Kidney (tissue), 13 donors: ENCODE measurements at regions not wholly inside any gene's neighbourhood (a gene's known extent, or its start where the extent isn't known, plus 50 kb on each side); places are given as distances from the start of the nearest gene placed in this dataset.
"Not testable (repeated sequence)": the region's sequence is repeated elsewhere in the genome, so short reads cannot be mapped to it uniquely, and the experiment has no call there.

ENCODE experiments used
- DNase-seq, 5 donors: peaks; one replicate each; pipeline ENCODE4 v3.0.0-alpha.2; 2013 to 2020
- FAIRE-seq: peaks from 2 replicates; lab custom pipeline; 2012; peaks lifted over from hg19 to GRCh38; lab: Jason Lieb, UNC
- H3K27ac ChIP-seq, 2 donors: one replicate each; pipeline ENCODE4 v1.7.0; 2013; ENCODE audit warnings: low read depth in 2 of 2, low read length in 2 of 2, inconsistent platforms in 1 of 2
- H3K27me3 ChIP-seq: one replicate; pipeline ENCODE4 v1.7.1; 2013; ENCODE audit warnings: low read length, inconsistent platforms; ENCODE audit not compliant: control insufficient read depth, insufficient read depth
- H3K36me3 ChIP-seq, 3 donors: one replicate each; pipeline versions ENCODE4 v1.7.0 to v1.7.1; 2013; ENCODE audit warnings: low read length in 3 of 3, control low read depth in 1 of 3, inconsistent platforms in 1 of 3; ENCODE audit not compliant: insufficient read depth in 3 of 3, control insufficient read depth in 2 of 3
- H3K4me1 ChIP-seq, 3 donors: one replicate each; pipeline versions ENCODE4 v1.7.0 to v1.7.1; 2013; ENCODE audit warnings: low read length in 3 of 3, inconsistent platforms in 1 of 3, low read depth in 1 of 3; ENCODE audit not compliant: control insufficient read depth in 2 of 3, insufficient read depth in 2 of 3
- H3K4me3 ChIP-seq, 3 donors: one replicate each; pipeline versions ENCODE4 v1.7.0 to v1.8.1; 2013; ENCODE audit warnings: low read length in 3 of 3, control low read depth in 1 of 3, inconsistent platforms in 1 of 3
- H3K9ac ChIP-seq, 3 donors: one replicate each; pipeline versions ENCODE4 v1.7.0 to v1.7.1; 2013; ENCODE audit warnings: low read length in 3 of 3, control low read depth in 1 of 3, inconsistent platforms in 1 of 3
- H3K9me3 ChIP-seq, 3 donors: one replicate each; pipeline versions ENCODE4 v1.7.0 to v1.7.1; 2013; ENCODE audit warnings: low read length in 3 of 3, control low read depth in 1 of 3, inconsistent platforms in 1 of 3; ENCODE audit not compliant: control insufficient read depth in 2 of 3, insufficient read depth in 1 of 3
- CTCF ChIP-seq: IDR thresholded peaks from 3 replicates; pipeline ENCODE4 v1.5.1; 2012; ENCODE audit warnings: mild to moderate bottlenecking, moderate library complexity, borderline replicate concordance; ENCODE audit not compliant: insufficient read depth; ENCODE audit errors: extremely low read depth
- intact Hi-C: fragments of 100-400 bp; cut with DNase I; formaldehyde crosslinking; loops from one replicate; pipeline ENCODE4 v1.11.1; 2022
- donor health status: control.
- donor health status: control.
- donor health status: control.
- donor health status: control.
- donor health status: control.
- donor health status: DM: yes; HTN: yes; CAD: no.
- donor health status: Normal renal cell carcinoma (clear cell type).

GRCh38 chr12:114809097-114809496 is 125.1 kb upstream of the TBX3 start:
- DNase-seq, result peak in 4 of 5 donors; percentile 22 to 41 (median 25)
- H3K36me3 ChIP-seq, result no peaks in the 10 kb centered on the region
- H3K27ac ChIP-seq, result no peak overlapping the region
- H3K4me3 ChIP-seq, result no peak overlapping the region
- intact Hi-C loops, result no loop called here
- no peak for TF ChIP-seq CTCF
- no peaks in the 10 kb centered on the region for H3K27me3 ChIP-seq
- peaks cover 0 to 3% (median 0%) of the 10 kb centered on the region in 3 donors for H3K4me1 ChIP-seq
- no peak overlapping the region for H3K9ac ChIP-seq
- no peaks in the 10 kb centered on the region for H3K9me3 ChIP-seq
- FAIRE-seq, result no peak

- FAIRE-seq, H3K36me3 ChIP-seq, H3K4me1 ChIP-seq, H3K27me3 ChIP-seq, H3K27ac ChIP-seq, H3K9me3 ChIP-seq, intact Hi-C loops, DNase-seq, H3K9ac ChIP-seq, H3K4me3 ChIP-seq: not testable (repeated sequence)
Observed at GRCh38 chr12:114801381-114801780, 117.4 kb upstream of the TBX3 start.

- intact Hi-C loops, DNase-seq, H3K36me3 ChIP-seq, H3K4me3 ChIP-seq, H3K9me3 ChIP-seq, FAIRE-seq, H3K27ac ChIP-seq, H3K4me1 ChIP-seq, H3K27me3 ChIP-seq, H3K9ac ChIP-seq: not testable (repeated sequence)
Observed at GRCh38 chr12:114800566-114800965, 116.6 kb upstream of the TBX3 start.

- Histone ChIP-seq H3K27ac (no peak overlapping the region), H3K9ac (no peak overlapping the region), H3K27me3 (no peaks in the 10 kb centered on the region), H3K4me1 (no peaks in the 10 kb centered on the region), H3K9me3 (no peaks in the 10 kb centered on the region), H3K4me3 (no peak overlapping the region), H3K36me3 (no peaks in the 10 kb centered on the region)
- FAIRE-seq (no peak), DNase-seq (peak; percentile 31 to 86 (median 52))
- intact Hi-C loops, result no loop called here
- no peak for TF ChIP-seq CTCF
Observed at GRCh38 chr12:114799574-114800487, 115.9 kb upstream of the TBX3 start.
